HG02885 (cell line): ENCODE measurements at regions not wholly inside any gene's neighbourhood (a gene's known extent, or its start where the extent isn't known, plus 50 kb on each side); places are given as distances from the start of the nearest gene placed in this dataset.
"Not testable (repeated sequence)": the region's sequence is repeated elsewhere in the genome, so short reads cannot be mapped to it uniquely, and the experiment has no call there.

ENCODE experiments used
- ATAC-seq: cut with Tn5 transposase; IDR thresholded peaks from one replicate; pipeline ENCODE4 v1.9.1; 2021; ENCODE audit warnings: mild to moderate bottlenecking; ENCODE audit not compliant: unreplicated experiment, poor library complexity

DNA sequence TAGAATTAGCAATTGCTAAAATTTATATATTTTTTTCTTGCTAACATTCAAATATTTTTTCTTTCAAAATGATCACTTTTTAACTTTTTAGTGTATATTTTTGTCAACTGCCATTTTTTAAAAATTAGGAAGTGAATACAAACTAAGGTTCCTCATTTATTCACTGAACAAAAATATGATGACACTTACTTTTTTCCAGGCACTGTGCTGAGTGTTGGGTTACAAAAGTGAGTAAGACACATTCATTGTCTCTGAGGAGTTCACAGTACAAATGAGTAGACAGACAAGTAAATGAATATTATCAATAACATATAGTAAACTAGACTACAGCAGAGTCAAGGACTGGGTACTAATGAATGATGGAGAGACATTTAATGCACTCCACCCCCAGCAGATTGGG, 543.5 kb downstream of the PDHA2 start:
- ATAC-seq, result no peak

- ATAC-seq, result no peak
Measured at GRCh38 chr4:96389770-96390169, 549.9 kb downstream of the PDHA2 start.

GRCh38 chr4:96390404-96390803, 550.5 kb downstream of the PDHA2 start:
- ATAC-seq, result no peak

- no peak for ATAC-seq
Measured at GRCh38 chr4:96395747-96396146, 555.9 kb downstream of the PDHA2 start.

GRCh38 chr4:96406742-96407141, 566.8 kb downstream of the PDHA2 start:
- no peak for ATAC-seq

- no peak for ATAC-seq
Measured at GRCh38 chr4:96407225-96407624, 567.3 kb downstream of the PDHA2 start.

DNA sequence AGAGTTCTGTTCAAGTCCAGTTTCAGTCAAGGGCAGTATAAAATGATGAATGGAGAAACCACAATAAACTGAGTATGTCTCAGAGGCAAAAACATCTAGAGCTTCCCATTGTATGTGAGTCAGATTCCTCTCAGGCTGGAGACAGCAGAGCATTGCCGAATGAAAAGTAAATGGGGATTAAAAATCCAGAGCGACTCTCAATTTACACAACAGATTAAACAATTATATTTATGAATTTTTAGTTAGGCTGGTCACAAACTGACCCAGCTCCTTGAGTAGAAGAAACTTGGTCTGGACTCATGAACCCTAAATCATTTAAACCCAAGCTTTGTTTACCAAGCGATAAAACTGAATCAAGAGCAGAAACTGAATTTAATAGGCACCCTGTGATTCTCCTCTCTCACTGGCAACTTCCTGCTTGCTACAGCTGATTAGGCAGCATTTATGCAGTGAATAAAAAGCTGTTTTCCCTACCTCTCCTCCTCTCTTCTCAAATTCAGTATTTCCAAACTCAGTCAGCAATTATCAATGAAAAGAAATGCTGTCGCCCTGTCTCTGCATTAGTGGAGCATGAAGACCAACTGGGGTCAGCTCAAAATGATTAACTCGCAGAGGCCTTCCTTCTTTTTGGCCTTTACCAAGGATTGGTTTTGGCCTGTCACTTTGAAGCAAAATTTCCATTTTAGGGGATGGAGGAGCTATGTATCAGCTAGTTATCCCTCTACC, 568.0 kb downstream of the PDHA2 start:
- no peak for ATAC-seq

DNA sequence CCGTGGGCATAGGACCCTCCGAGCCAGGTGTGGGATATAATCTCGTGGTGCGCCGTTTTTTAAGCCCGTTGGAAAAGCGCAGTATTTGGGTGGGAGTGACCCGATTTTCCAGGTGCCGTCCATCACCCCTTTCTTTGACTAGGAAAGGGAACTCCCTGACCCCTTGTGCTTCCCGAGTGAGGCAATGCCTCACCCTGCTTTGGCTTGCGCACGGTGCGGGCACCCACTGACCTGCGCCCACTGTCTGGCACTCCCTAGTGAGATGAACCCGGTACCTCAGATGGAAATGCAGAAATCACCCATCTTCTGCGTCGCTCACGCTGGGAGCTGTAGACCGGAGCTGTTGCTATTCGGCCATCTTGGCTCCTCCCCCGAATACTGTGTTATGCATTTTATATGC, 575.0 kb downstream of the PDHA2 start:
- not testable (repeated sequence) for ATAC-seq

DNA sequence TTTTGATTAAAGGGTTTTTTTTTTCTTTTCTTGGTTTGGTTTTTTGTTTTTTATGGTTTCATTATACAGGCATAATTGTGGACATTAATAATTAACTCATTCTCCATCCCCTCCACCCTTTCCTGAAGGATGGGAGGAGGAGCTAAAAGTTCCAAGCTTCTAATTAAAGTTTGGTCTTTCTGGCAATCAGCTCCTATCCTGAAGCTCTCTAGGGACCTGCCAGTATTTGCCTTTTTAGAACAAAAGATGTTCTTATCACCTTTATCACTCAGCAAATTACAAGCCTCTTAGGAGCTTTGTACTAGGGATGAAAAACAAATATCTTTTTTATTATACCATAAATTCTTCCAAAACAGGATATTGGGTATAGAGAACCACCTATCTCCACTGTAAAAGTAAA, 589.8 kb downstream of the PDHA2 start:
- ATAC-seq, result no peak

- ATAC-seq, result no peak
Measured at GRCh38 chr4:96431094-96431493, 591.2 kb downstream of the PDHA2 start.

DNA sequence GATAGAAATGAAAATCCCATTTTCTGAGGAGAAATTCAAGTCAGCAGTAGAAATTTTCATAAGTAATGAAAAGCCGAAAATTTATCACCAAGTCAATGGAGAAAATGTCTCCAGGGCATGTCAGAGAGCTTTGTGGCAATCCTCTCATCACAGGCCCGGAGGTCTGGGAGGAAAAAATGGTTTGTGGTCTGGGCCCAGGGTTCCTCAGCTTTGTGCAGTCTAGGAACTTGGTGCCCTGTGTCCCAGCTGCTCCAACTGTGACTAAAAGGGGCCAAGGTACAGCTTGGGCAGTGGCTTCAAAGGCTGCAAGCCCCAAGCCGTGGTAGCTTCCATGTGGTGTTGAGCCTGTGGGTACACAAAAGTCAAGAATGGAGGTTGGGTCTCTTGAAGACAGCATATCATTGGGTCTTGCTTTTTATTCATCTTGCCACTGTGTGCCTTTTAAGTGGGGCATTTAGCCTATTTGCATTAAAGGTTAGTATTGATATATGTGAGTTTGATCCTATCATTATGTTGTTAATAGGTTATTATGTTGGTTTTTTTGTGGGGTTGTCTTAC, 608.5 kb downstream of the PDHA2 start:
- no peak for ATAC-seq

DNA sequence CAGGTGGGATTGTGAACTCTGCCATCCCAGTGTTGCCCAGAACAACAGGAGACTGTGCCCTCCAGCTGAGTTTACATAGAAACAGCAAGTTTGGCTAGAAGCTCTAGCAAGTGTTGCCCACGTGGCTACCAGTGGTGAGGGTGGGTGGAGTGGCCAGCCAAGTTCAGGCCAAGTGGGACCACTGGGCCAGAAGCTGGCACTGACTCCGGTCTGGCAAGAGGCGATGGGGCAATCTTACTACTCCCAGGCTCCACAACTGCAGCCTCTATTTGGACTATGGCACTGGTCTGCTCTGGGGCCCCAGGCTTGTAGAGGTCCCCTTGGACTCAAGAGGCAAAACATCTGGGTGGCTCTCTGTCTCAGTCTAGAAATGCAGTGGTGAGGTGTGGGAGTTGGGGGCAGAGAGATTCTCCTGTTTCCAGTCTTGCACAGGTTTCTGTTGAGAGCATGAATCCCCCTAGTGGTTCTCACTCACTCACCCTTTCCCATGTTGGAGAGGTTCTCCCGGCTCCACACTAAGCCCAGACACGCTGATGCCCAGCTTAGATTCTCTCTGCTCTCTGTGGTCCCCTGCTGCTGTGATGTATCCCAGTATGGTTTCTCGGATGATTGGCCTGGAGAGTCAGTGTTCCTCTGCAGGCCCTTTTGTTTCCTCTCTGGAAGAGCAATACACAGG, 615.3 kb downstream of the PDHA2 start:
- ATAC-seq, result no peak

DNA sequence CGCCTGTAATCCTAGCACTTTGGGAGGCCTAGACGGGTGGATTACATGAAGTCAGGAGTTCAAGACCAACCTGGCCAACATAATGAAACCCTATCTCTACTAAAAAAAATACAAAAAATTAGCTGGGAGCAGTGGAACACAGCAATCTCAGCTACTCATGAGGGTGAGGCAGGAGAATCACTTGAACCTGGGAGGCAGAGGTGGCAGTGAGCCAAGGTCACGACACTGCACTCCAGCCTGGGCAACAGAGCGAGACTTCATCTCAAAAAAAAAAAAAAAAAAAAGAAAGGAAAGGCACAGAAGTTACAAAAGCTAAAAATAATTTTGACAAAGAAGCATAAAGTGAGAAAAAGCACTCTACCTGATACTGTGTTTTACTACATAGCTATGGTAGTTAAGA, 618.1 kb downstream of the PDHA2 start:
- not testable (repeated sequence) for ATAC-seq

DNA sequence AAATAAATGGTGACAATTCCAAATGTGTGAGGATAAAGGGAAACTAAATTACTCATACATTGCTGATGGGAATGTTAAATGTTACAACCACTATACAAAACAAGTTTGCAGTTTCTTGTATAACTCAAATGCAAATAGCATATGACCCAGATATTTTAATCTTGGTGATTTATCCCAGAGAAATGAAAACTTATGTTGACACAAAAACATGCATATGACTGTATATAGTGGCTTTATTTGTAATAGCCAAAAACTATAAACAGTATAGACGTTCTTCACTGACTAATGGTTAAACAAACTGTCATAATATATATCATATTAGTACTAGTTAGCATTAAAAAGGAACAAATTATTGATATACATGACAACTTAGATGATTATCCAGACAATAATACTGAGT, 619.2 kb downstream of the PDHA2 start:
- no peak for ATAC-seq

DNA sequence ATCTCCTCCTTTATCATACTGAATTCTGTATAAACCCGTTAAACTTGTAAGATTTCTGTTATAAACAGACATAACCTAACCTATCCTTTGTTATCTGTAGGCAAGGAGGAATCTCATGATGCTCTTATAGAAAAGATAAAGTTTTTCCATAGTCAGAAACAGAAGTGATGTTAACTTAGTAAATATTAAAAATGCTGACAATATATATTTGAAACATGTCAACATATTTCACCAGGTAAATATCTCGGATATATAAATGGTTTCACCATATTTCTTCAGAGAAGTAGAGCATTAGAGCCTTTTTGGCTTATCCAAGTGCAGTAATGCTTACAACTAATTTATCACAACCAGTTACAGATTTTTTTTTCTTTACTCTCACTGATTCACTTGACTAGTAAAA, 625.9 kb downstream of the PDHA2 start:
- ATAC-seq, result no peak

DNA sequence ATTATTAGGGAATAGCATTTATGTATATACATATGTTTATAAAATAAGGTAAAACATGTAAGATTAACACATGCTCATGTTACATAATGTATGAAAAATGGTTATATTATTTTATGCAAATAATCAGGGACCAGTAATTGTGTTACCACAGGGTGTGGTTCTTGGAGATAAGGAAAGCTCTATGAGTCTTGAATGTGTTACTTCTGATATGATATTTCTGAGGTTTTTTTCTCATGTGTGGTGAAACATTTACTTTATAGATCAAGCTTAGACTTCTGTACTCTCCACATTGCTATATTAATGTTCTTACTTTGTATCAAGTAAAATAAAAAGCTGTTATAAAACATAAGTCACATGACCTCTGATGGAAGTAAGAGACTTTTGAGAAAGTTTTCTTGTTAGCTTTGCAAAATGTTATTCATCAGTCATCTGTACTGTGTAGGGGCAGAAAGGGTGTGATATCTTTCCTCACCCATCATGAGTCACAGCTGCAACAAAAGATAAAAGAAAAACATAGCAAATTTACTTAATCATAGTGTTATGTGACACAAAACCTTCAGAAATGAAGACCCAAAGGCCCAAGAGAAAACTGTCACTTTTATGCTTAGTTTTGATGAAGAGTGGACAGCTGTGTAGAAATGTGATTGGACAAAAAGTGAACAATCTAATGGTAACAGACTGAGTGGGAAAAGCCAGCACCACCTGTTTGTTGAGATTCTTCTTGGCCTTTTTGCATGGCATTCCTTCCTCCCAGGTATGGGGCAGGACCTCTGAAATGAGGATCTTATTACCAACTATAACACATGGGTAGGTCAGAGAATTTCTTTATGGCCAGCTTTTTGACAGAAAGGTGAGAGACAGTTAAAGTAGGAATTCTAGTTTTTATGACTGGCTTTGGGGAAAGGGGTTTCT, 632.3 kb downstream of the PDHA2 start:
- ATAC-seq, result no peak

GRCh38 chr4:96473246-96473645, 633.4 kb downstream of the PDHA2 start:
- no peak for ATAC-seq

DNA sequence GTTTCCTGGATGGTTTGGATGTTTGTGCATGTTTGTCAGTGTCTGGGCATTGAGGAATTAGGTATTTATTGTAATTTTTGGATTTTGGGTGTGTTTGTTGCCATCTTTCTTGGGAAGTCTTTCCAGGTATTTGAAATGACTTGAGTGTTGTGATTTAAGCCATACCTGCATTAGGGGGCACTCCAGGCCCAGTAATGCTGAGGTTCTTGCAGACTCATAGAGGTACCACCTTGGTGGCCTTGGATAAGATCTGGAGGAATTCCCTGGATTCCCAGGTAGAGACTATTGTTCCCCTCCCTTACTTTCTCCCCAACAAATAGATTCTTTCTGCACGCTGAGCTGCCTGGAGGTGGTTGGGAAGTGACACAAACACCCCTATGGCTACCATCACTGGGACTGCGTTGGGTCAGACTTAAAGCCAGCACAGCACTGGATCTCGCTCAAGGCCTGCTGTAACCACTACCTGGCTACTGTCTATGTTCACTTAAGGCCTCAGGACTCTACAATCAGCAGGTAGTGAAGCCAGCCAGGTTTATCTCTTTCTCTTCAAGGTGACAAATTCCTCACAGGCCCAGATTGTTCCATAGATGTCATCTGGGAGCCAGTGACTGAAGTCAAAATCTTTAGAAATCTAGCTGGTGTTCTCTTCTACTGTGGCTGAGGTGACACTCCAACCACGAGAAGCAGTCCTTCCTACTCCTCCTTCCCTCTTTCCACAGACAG, 643.6 kb downstream of the PDHA2 start:
- no peak for ATAC-seq

GRCh38 chr4:96486563-96486962, 646.7 kb downstream of the PDHA2 start:
- no peak for ATAC-seq

DNA sequence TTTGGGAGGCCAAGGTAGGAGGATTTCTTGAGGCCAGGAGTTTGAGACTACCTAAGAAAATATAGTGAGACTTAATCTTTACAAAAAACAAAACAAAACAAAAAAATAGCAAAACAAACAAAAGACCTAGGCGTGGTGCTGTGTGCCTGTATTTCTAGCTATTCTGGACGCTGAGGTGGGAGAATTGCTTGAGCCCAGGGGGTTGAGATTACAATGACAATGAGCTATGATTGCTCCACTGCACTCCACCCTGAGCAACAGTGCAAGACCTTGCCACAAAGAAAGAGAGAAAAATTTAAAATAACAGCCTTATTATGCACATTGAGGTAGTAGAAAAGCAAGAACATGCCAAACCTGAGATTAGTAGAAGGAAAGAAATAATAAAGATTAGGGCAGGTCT, 657.7 kb downstream of the PDHA2 start:
- no peak for ATAC-seq
